HepG2 (cell line): ENCODE measurements at regions not wholly inside any gene's neighbourhood (a gene's known extent, or its start where the extent isn't known, plus 50 kb on each side); places are given as distances from the start of the nearest gene placed in this dataset.

ENCODE experiments used
- AKAP8 ChIP-seq: sonication (generic); formaldehyde crosslinking; IDR thresholded peaks from 2 replicates; pipeline ENCODE4 v1.5.1; 2020; ENCODE audit warnings: mild to moderate bottlenecking, missing genetic modification reagents
- CBX2 ChIP-seq, 2 experiments: fragments of 200-600 bp in 1 of 2; sonication (generic); formaldehyde crosslinking in 1 of 2; IDR thresholded peaks; 2 replicates each; pipeline versions ENCODE4 v1.7.0 to v1.8.1; 2018 to 2022; ENCODE audit warnings: low read depth in 2 of 2, low read length in 1 of 2, mild to moderate bottlenecking in 1 of 2, missing genetic modification reagents in 1 of 2
- DNMT1 ChIP-seq: sonication (generic); formaldehyde crosslinking; IDR thresholded peaks from 2 replicates; pipeline ENCODE4 v1.5.1; 2020; ENCODE audit warnings: mild to moderate bottlenecking, missing genetic modification reagents
- FOXJ3 ChIP-seq: sonication (generic); formaldehyde crosslinking; IDR thresholded peaks from 2 replicates; pipeline ENCODE4 v1.4.0; 2020; ENCODE audit warnings: missing genetic modification reagents, mild to moderate bottlenecking, borderline replicate concordance
- GABPA ChIP-seq, 2 experiments: IDR thresholded peaks; 2 replicates each; pipeline ENCODE4 v1.6.1; 2011 to 2016; ENCODE audit warnings: low read depth in 2 of 2, low read length in 1 of 2, missing biosample characterization in 1 of 2, missing genetic modification characterization in 1 of 2
- HOXA3 ChIP-seq: sonication (generic); formaldehyde crosslinking; IDR thresholded peaks from 2 replicates; pipeline ENCODE4 v1.5.0; 2020; ENCODE audit warnings: missing genetic modification reagents
- MYC ChIP-seq: sonication (generic); formaldehyde crosslinking; IDR thresholded peaks from 2 replicates; pipeline ENCODE4 v1.9.0; 2021; ENCODE audit warnings: missing genetic modification reagents, borderline replicate concordance
- NFE2L2 ChIP-seq: fragments of 150-350 bp; IDR thresholded peaks from 2 replicates; pipeline ENCODE4 v1.6.1; 2014; ENCODE audit warnings: low read length
- TBP ChIP-seq: sonication (generic); formaldehyde crosslinking; IDR thresholded peaks from 2 replicates; pipeline ENCODE4 v1.5.0; 2020; ENCODE audit warnings: missing genetic modification reagents
- ZNF350 ChIP-seq: sonication (generic); formaldehyde crosslinking; IDR thresholded peaks from 2 replicates; pipeline ENCODE4 v1.4.0; 2020; ENCODE audit warnings: mild to moderate bottlenecking, low read depth, missing genetic modification reagents, borderline replicate concordance
- ZNF660 ChIP-seq: sonication (generic); formaldehyde crosslinking; IDR thresholded peaks from 2 replicates; pipeline ENCODE4 v1.5.1; 2020; ENCODE audit warnings: mild to moderate bottlenecking, low read depth, missing genetic modification reagents, borderline replicate concordance
- ZNF703 ChIP-seq: sonication (generic); formaldehyde crosslinking; IDR thresholded peaks from 2 replicates; pipeline ENCODE4 v1.5.1; 2020; ENCODE audit warnings: missing genetic modification reagents, mild to moderate bottlenecking, moderate library complexity, borderline replicate concordance
- ZNF724P ChIP-seq: sonication (generic); formaldehyde crosslinking; IDR thresholded peaks from 2 replicates; pipeline ENCODE4 v1.8.0; 2022; ENCODE audit warnings: missing genetic modification reagents, borderline replicate concordance
- TF ChIP-seq, protein P1 (sequence below): sonication (generic); formaldehyde crosslinking; IDR thresholded peaks from 2 replicates; pipeline ENCODE4 v1.5.1; 2020; ENCODE audit warnings: missing genetic modification reagents, mild to moderate bottlenecking, borderline replicate concordance
- TF ChIP-seq, protein P2 (sequence below): sonication (generic); formaldehyde crosslinking; IDR thresholded peaks from 2 replicates; pipeline ENCODE4 v1.5.0; 2020; ENCODE audit warnings: mild to moderate bottlenecking, missing genetic modification reagents
- TF ChIP-seq, protein P3 (sequence below): sonication (generic); formaldehyde crosslinking; IDR thresholded peaks from 2 replicates; pipeline ENCODE4 v1.9.0; 2021; ENCODE audit warnings: mild to moderate bottlenecking, missing genetic modification reagents
- TF ChIP-seq, protein P4 (sequence below): sonication (generic); formaldehyde crosslinking; conservative IDR thresholded peaks from 2 replicates; pipeline ENCODE4 v1.8.0; 2022; ENCODE audit warnings: mild to moderate bottlenecking, moderate library complexity, missing genetic modification reagents

DNA sequence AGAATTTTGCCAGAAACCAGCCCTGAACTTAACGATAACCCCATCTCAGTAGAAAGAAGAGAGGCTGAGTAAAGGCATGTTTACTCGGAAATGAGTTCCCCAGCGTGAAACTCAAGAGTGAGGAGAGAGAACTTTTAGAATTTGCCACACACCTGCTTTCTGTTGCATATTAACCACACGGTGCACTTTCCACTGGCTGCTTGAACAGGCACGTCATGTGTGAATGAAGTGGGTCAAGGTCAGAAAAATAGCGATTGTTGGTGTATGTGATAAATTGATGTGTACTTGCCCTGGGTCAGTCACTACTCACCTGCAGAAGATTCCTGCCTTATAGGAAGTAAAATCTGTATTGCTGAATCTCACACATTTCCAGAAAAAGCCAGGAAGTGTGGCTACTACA is 395.7 kb downstream of the TRIML1 start (continued):
- no peak for TF ChIP-seq TBP (CRISPR knock-in tag)
- TF ChIP-seq ZNF724P: no peak
- no peak for TF ChIP-seq ZNF660 (CRISPR knock-in tag)
- TF ChIP-seq, protein P1, sequence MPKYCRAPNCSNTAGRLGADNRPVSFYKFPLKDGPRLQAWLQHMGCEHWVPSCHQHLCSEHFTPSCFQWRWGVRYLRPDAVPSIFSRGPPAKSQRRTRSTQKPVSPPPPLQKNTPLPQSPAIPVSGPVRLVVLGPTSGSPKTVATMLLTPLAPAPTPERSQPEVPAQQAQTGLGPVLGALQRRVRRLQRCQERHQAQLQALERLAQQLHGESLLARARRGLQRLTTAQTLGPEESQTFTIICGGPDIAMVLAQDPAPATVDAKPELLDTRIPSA (CRISPR knock-in tag): no peak
- TF ChIP-seq, protein P2, sequence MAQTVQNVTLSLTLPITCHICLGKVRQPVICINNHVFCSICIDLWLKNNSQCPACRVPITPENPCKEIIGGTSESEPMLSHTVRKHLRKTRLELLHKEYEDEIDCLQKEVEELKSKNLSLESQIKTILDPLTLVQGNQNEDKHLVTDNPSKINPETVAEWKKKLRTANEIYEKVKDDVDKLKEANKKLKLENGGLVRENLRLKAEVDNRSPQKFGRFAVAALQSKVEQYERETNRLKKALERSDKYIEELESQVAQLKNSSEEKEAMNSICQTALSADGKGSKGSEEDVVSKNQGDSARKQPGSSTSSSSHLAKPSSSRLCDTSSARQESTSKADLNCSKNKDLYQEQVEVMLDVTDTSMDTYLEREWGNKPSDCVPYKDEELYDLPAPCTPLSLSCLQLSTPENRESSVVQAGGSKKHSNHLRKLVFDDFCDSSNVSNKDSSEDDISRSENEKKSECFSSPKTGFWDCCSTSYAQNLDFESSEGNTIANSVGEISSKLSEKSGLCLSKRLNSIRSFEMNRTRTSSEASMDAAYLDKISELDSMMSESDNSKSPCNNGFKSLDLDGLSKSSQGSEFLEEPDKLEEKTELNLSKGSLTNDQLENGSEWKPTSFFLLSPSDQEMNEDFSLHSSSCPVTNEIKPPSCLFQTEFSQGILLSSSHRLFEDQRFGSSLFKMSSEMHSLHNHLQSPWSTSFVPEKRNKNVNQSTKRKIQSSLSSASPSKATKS (CRISPR knock-in tag): no peak
- no peak for TF ChIP-seq ZNF703 (CRISPR knock-in tag)
- TF ChIP-seq ZNF350 (CRISPR knock-in tag): no peak
- no peak for TF ChIP-seq AKAP8 (CRISPR knock-in tag)
- peak; percentile 17; the same call in 1 of the 2 replicates for TF ChIP-seq FOXJ3
- TF ChIP-seq MYC (CRISPR knock-in tag): no peak
- peak; percentile 41; the same call in 1 of the 2 replicates for TF ChIP-seq HOXA3 (CRISPR knock-in tag)
- no peak for TF ChIP-seq DNMT1 (CRISPR knock-in tag)
- TF ChIP-seq CBX2 (IDR thresholded peaks at IDR 0.05; ENCODE audit: low read depth, low read length): no peak
- no peak for TF ChIP-seq CBX2 (CRISPR knock-in tag; IDR thresholded peaks at IDR 0.05; ENCODE audit: low read depth)
- TF ChIP-seq, protein P3, sequence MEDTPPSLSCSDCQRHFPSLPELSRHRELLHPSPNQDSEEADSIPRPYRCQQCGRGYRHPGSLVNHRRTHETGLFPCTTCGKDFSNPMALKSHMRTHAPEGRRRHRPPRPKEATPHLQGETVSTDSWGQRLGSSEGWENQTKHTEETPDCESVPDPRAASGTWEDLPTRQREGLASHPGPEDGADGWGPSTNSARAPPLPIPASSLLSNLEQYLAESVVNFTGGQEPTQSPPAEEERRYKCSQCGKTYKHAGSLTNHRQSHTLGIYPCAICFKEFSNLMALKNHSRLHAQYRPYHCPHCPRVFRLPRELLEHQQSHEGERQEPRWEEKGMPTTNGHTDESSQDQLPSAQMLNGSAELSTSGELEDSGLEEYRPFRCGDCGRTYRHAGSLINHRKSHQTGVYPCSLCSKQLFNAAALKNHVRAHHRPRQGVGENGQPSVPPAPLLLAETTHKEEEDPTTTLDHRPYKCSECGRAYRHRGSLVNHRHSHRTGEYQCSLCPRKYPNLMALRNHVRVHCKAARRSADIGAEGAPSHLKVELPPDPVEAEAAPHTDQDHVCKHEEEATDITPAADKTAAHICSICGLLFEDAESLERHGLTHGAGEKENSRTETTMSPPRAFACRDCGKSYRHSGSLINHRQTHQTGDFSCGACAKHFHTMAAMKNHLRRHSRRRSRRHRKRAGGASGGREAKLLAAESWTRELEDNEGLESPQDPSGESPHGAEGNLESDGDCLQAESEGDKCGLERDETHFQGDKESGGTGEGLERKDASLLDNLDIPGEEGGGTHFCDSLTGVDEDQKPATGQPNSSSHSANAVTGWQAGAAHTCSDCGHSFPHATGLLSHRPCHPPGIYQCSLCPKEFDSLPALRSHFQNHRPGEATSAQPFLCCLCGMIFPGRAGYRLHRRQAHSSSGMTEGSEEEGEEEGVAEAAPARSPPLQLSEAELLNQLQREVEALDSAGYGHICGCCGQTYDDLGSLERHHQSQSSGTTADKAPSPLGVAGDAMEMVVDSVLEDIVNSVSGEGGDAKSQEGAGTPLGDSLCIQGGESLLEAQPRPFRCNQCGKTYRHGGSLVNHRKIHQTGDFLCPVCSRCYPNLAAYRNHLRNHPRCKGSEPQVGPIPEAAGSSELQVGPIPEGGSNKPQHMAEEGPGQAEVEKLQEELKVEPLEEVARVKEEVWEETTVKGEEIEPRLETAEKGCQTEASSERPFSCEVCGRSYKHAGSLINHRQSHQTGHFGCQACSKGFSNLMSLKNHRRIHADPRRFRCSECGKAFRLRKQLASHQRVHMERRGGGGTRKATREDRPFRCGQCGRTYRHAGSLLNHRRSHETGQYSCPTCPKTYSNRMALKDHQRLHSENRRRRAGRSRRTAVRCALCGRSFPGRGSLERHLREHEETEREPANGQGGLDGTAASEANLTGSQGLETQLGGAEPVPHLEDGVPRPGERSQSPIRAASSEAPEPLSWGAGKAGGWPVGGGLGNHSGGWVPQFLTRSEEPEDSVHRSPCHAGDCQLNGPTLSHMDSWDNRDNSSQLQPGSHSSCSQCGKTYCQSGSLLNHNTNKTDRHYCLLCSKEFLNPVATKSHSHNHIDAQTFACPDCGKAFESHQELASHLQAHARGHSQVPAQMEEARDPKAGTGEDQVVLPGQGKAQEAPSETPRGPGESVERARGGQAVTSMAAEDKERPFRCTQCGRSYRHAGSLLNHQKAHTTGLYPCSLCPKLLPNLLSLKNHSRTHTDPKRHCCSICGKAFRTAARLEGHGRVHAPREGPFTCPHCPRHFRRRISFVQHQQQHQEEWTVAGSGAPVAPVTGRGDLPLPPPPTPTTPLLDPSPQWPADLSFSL (CRISPR knock-in tag): no peak
- TF ChIP-seq NFE2L2: no peak
- TF ChIP-seq GABPA (IDR thresholded peaks at IDR 0.05; ENCODE audit: low read depth, low read length): no peak
- TF ChIP-seq GABPA (CRISPR knock-in tag; IDR thresholded peaks at IDR 0.05; ENCODE audit: low read depth): no peak
- TF ChIP-seq, protein P4, sequence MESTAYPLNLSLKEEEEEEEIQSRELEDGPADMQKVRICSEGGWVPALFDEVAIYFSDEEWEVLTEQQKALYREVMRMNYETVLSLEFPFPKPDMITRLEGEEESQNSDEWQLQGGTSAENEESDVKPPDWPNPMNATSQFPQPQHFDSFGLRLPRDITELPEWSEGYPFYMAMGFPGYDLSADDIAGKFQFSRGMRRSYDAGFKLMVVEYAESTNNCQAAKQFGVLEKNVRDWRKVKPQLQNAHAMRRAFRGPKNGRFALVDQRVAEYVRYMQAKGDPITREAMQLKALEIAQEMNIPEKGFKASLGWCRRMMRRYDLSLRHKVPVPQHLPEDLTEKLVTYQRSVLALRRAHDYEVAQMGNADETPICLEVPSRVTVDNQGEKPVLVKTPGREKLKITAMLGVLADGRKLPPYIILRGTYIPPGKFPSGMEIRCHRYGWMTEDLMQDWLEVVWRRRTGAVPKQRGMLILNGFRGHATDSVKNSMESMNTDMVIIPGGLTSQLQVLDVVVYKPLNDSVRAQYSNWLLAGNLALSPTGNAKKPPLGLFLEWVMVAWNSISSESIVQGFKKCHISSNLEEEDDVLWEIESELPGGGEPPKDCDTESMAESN (CRISPR knock-in tag): no peak
